HPDE6-E6E7 (cell line): ENCODE measurements at regions not wholly inside any gene's neighbourhood (a gene's known extent, or its start where the extent isn't known, plus 50 kb on each side); places are given as distances from the start of the nearest gene placed in this dataset.

Experiments used
- DNase-seq: peaks from one replicate; pipeline ENCODE4 v3.0.0; 2011; ENCODE audit warnings: missing footprints; ENCODE audit errors: extremely low spot score

GRCh38 chr10:104576611-104577010 lies 64.5 kb upstream of the SORCS3 start:
- no peak for DNase-seq

GRCh38 chr10:104577163-104577562 lies 63.9 kb upstream of the SORCS3 start:
- DNase-seq: no peak

- DNase-seq: no peak
These were observed 63.1 kb upstream of the SORCS3 start for GRCh38 chr10:104577861-104578521.

- DNase-seq: no peak
These were observed 62.4 kb upstream of the SORCS3 start for GRCh38 chr10:104578671-104579070.

- DNase-seq: no peak
These were observed 62.0 kb upstream of the SORCS3 start for GRCh38 chr10:104579136-104579535.

- DNase-seq: no peak
These were observed 60.8 kb upstream of the SORCS3 start for GRCh38 chr10:104580321-104580720.

GRCh38 chr10:104580774-104581675 lies 60.1 kb upstream of the SORCS3 start:
- peak; percentile 43 for DNase-seq

- no peak for DNase-seq
These were observed 59.0 kb upstream of the SORCS3 start for GRCh38 chr10:104581884-104582601.

GRCh38 chr10:104582602-104582951 lies 58.5 kb upstream of the SORCS3 start:
- DNase-seq: no peak

- DNase-seq: no peak
These were observed 58.1 kb upstream of the SORCS3 start for GRCh38 chr10:104582966-104583365.

GRCh38 chr10:104584541-104584940 lies 56.5 kb upstream of the SORCS3 start:
- DNase-seq: no peak

- no peak for DNase-seq
These were observed 53.3 kb upstream of the SORCS3 start for GRCh38 chr10:104587751-104588150.

GRCh38 chr10:104589431-104589830 lies 51.7 kb upstream of the SORCS3 start:
- no peak for DNase-seq

- no peak for DNase-seq
These were observed 51.2 kb upstream of the SORCS3 start for GRCh38 chr10:104589871-104590270.
